ENCODE measurements at regions not wholly inside any gene's neighbourhood (a gene's known extent, or its start where the extent isn't known, plus 50 kb on each side); places are given as distances from the start of the nearest gene placed in this dataset.

GRCh38 chr9:16143947-16144890, 591.4 kb downstream of the CCDC171 start:
- Histone ChIP-seq H3K4me2 (no peak overlapping the region), H3K9me3 (no peaks in the 10 kb centered on the region), H3K79me2 (ENCODE audit: insufficient read depth) (no peaks in the 10 kb centered on the region), H3K9me2 (no peaks in the 10 kb centered on the region), H2AFZ (ENCODE audit: low read depth) (no peak overlapping the region), H4K20me1 (ENCODE audit: insufficient read depth) (no peaks in the 10 kb centered on the region), H3K27me3 (ENCODE audit: insufficient read depth) (no peaks in the 10 kb centered on the region), H3F3A (replicated peaks; ENCODE audit: insufficient read depth) (peaks cover 1% of the 10 kb centered on the region), H3K4me1 (ENCODE audit: control insufficient read depth in 1 of 2, insufficient read depth in 2 of 2, low read depth in 1 of 2, low read length in 1 of 2) (peaks cover 0 to 5% of the 10 kb centered on the region in 2 experiments; a peak in 2 of 4 replicates), H3K36me3 (replicated peaks in 1 of 2; ENCODE audit: control insufficient read depth in 1 of 2, insufficient read depth in 2 of 2, low read length in 1 of 2) (no peaks in the 10 kb centered on the region), H3K9ac (no peak overlapping the region), H3K27ac (ENCODE audit: low read depth in 2 of 2, low read length in 1 of 2) (no peak overlapping the region), H3K4me3 (ENCODE audit: low read depth in 2 of 2, low read length in 1 of 2) (no peak overlapping the region)
- ChIA-PET POLR2A (no interaction called here), CTCF (interaction anchor here (0.9 kb wide), 1 partner anchor 11 kb away, joined by 3 read pairs; no protein-coding TSS in a partner anchor)
- no peak for TF ChIP-seq MEF2A (IDR thresholded peaks at IDR 0.05; ENCODE audit: borderline replicate concordance, low read depth)
- no peak for TF ChIP-seq TAF1 (IDR thresholded peaks at IDR 0.05; ENCODE audit: borderline replicate concordance, low read depth, low read length)
- TF ChIP-seq IRF3 (IDR thresholded peaks at IDR 0.05; ENCODE audit: low read depth, low read length): no peak
- TF ChIP-seq MAX (IDR thresholded peaks at IDR 0.05; ENCODE audit: low read depth): no peak
- TF ChIP-seq RFX5 (IDR thresholded peaks at IDR 0.05; ENCODE audit: low read length): no peak
- TF ChIP-seq TCF12 (IDR thresholded peaks at IDR 0.05): no peak
- TF ChIP-seq ELF1 (IDR thresholded peaks at IDR 0.05): no peak
- TF ChIP-seq PBX3 (IDR thresholded peaks at IDR 0.05): no peak
- TF ChIP-seq RXRA (IDR thresholded peaks at IDR 0.05; ENCODE audit: borderline replicate concordance, low read depth): no peak
- no peak for DNase-seq
- WGBS (ENCODE audit: low lambda C conversion rate): 96% methylated on average over 13 of the region's 13 CpGs

GRCh38 chr9:16145196-16145950, 592.5 kb downstream of the CCDC171 start:
- no peaks in the 10 kb centered on the region for H3K27me3 ChIP-seq (ENCODE audit: insufficient read depth)
- H3F3A ChIP-seq (replicated peaks; ENCODE audit: insufficient read depth): no peaks in the 10 kb centered on the region
- no peak overlapping the region for H3K27ac ChIP-seq (ENCODE audit: low read depth in 2 of 2, low read length in 1 of 2)
- CTCF ChIA-PET: no interaction called here
- WGBS (ENCODE audit: low lambda C conversion rate): 90% methylated on average over 8 of the region's 8 CpGs
- no peaks in the 10 kb centered on the region for H3K36me3 ChIP-seq (replicated peaks in 1 of 2; ENCODE audit: control insufficient read depth in 1 of 2, insufficient read depth in 2 of 2, low read length in 1 of 2)
- H3K4me3 ChIP-seq (ENCODE audit: low read depth in 2 of 2, low read length in 1 of 2): no peak overlapping the region
- H3K4me1 ChIP-seq (ENCODE audit: control insufficient read depth in 1 of 2, insufficient read depth in 2 of 2, low read depth in 1 of 2, low read length in 1 of 2): peaks cover 0 to 6% of the 10 kb centered on the region in 2 experiments; a peak in 2 of 4 replicates
- H3K79me2 ChIP-seq (ENCODE audit: insufficient read depth): no peaks in the 10 kb centered on the region
- H3K9me2 ChIP-seq: no peaks in the 10 kb centered on the region
- no peak overlapping the region for H3K4me2 ChIP-seq
- H2AFZ ChIP-seq (ENCODE audit: low read depth): no peak overlapping the region
- no peaks in the 10 kb centered on the region for H4K20me1 ChIP-seq (ENCODE audit: insufficient read depth)
- TF ChIP-seq FOSL2 (IDR thresholded peaks at IDR 0.05; ENCODE audit: borderline replicate concordance, low read depth) (no peak), SIN3A (IDR thresholded peaks at IDR 0.05; ENCODE audit: borderline replicate concordance, low read depth, low read length) (no peak), ELF1 (IDR thresholded peaks at IDR 0.05) (no peak), JUND (IDR thresholded peaks at IDR 0.05) (no peak), YY1 (IDR thresholded peaks at IDR 0.05; ENCODE audit: low read depth) (no peak), RCOR1 (IDR thresholded peaks at IDR 0.05; ENCODE audit: low read length) (no peak), EP300 (IDR thresholded peaks at IDR 0.05; ENCODE audit: borderline replicate concordance in 1 of 2, low read depth in 1 of 2, low read length in 1 of 2) (no peak), CHD2 (IDR thresholded peaks at IDR 0.05; ENCODE audit: low read length, partially characterized antibody) (no peak), TAF1 (IDR thresholded peaks at IDR 0.05; ENCODE audit: borderline replicate concordance, low read depth, low read length) (no peak), IRF3 (IDR thresholded peaks at IDR 0.05; ENCODE audit: low read depth, low read length) (no peak)
- H3K9ac ChIP-seq: no peak overlapping the region
- DNase-seq: no peak
- no peaks in the 10 kb centered on the region for H3K9me3 ChIP-seq
- POLR2A ChIA-PET: no interaction called here

Measured in SK-N-SH (cell line).